ENCODE measurements at regions not wholly inside any gene's neighbourhood (a gene's known extent, or its start where the extent isn't known, plus 50 kb on each side); places are given as distances from the start of the nearest gene placed in this dataset.
"Not testable (repeated sequence)": the region's sequence is repeated elsewhere in the genome, so short reads cannot be mapped to it uniquely, and the experiment has no call there.

GRCh38 chr9:12290166-12290869 lies 402.9 kb upstream of the TYRP1 start:
- ATAC-seq (replicated peaks in 6 of 8), result peak in 2 of 8 experiments; percentile 34 to 43
- H3K4me1 ChIP-seq (replicated peaks in 1 of 2), result no peaks in the 10 kb centered on the region
- WGBS, 10 experiments, result 0% methylated on average over 2 of the region's 3 CpGs; no CpG with 5 or more reads in 9 of the 10 experiments
- H3K4me3 ChIP-seq, result no peak overlapping the region
- in situ Hi-C loops (cut with MboI; ENCODE audit: low pct_unique_long_range_greater_than_20kb in 2 of 9, low sequenced_read_pairs in 9 of 9, unreplicated experiment in 9 of 9), result no loop called here
- H3K27ac ChIP-seq, result no peak overlapping the region

- Histone ChIP-seq H3K4me1 (replicated peaks in 1 of 2) (no peaks in the 10 kb centered on the region), H3K27ac (no peak overlapping the region), H3K4me3 (no peak overlapping the region)
- in situ Hi-C loops (cut with MboI; ENCODE audit: low pct_unique_long_range_greater_than_20kb in 2 of 9, low sequenced_read_pairs in 9 of 9, unreplicated experiment in 9 of 9), result no loop called here
- no peak for ATAC-seq (replicated peaks in 6 of 8)
- WGBS, 10 experiments, result 0 to 100% (median 86%) methylated on average over 1 of the region's 1 CpG; no CpG with 5 or more reads in 1 of the 10 experiments
Measured at GRCh38 chr9:12305211-12305610, 388.0 kb upstream of the TYRP1 start.

- in situ Hi-C loops (cut with MboI; ENCODE audit: low pct_unique_long_range_greater_than_20kb in 2 of 9, low sequenced_read_pairs in 9 of 9, unreplicated experiment in 9 of 9), result no loop called here
- WGBS, 10 experiments, result 5 to 100% (median 68%) methylated on average over 1 to 4 of the region's 4 CpGs; no CpG with 5 or more reads in 1 of the 10 experiments
- H3K4me1 ChIP-seq (replicated peaks in 1 of 2), result peaks cover 6 to 12% of the 10 kb centered on the region in 2 donors
- H3K4me3 ChIP-seq, result no peak overlapping the region
- no peak overlapping the region for H3K27ac ChIP-seq
- no peak for ATAC-seq (replicated peaks in 6 of 8)
Measured at GRCh38 chr9:12314589-12314988, 378.6 kb upstream of the TYRP1 start.

GRCh38 chr9:12318732-12319685 lies 374.2 kb upstream of the TYRP1 start:
- Histone ChIP-seq H3K4me1 (replicated peaks in 1 of 2) (peaks cover 6 to 18% of the 10 kb centered on the region in 2 donors), H3K4me3 (no peak overlapping the region), H3K27ac (no peak overlapping the region)
- in situ Hi-C loops (cut with MboI; ENCODE audit: low pct_unique_long_range_greater_than_20kb in 2 of 9, low sequenced_read_pairs in 9 of 9, unreplicated experiment in 9 of 9), result no loop called here
- WGBS, 10 experiments, result 0 to 100% (median 58%) methylated on average over 1 to 4 of the region's 4 CpGs
- peak in 5 of 8 experiments; percentile 44 to 69 (median 64) for ATAC-seq (replicated peaks in 6 of 8)

- H3K4me1 ChIP-seq (replicated peaks in 1 of 2), result no peaks in the 10 kb centered on the region
- no peak overlapping the region for H3K4me3 ChIP-seq
- in situ Hi-C loops (cut with MboI; ENCODE audit: low pct_unique_long_range_greater_than_20kb in 2 of 9, low sequenced_read_pairs in 9 of 9, unreplicated experiment in 9 of 9), result no loop called here
- 25 to 93% (median 71%) methylated on average over 2 to 5 of the region's 5 CpGs; no CpG with 5 or more reads in 1 of the 10 experiments for WGBS, 10 experiments
- H3K27ac ChIP-seq, result no peak overlapping the region
- ATAC-seq (replicated peaks in 6 of 8), result no peak
Measured at GRCh38 chr9:12329623-12329985, 363.6 kb upstream of the TYRP1 start.

- WGBS, 10 experiments, result 0 to 100% (median 89%) methylated on average over 1 to 6 of the region's 26 CpGs; no CpG with 5 or more reads in 6 of the 10 experiments
- H3K27ac ChIP-seq; H3K4me3 ChIP-seq; ATAC-seq (replicated peaks in 6 of 8); H3K4me1 ChIP-seq (replicated peaks in 1 of 2); in situ Hi-C loops (cut with MboI; ENCODE audit: low pct_unique_long_range_greater_than_20kb in 2 of 9, low sequenced_read_pairs in 9 of 9, unreplicated experiment in 9 of 9): not testable (repeated sequence)
Measured at GRCh38 chr9:12333966-12334365, 359.2 kb upstream of the TYRP1 start.

GRCh38 chr9:12350775-12351174 lies 342.4 kb upstream of the TYRP1 start:
- Histone ChIP-seq H3K4me3 (no peak overlapping the region), H3K27ac (no peak overlapping the region), H3K4me1 (replicated peaks in 1 of 2) (peaks cover 3 to 22% of the 10 kb centered on the region in 2 donors)
- 0 to 100% (median 14%) methylated on average over 1 of the region's 1 CpG; no CpG with 5 or more reads in 5 of the 10 experiments for WGBS, 10 experiments
- ATAC-seq (replicated peaks in 6 of 8), result no peak
- in situ Hi-C loops (cut with MboI; ENCODE audit: low pct_unique_long_range_greater_than_20kb in 2 of 9, low sequenced_read_pairs in 9 of 9, unreplicated experiment in 9 of 9), result no loop called here

GRCh38 chr9:12351293-12352044 lies 341.7 kb upstream of the TYRP1 start:
- in situ Hi-C loops (cut with MboI; ENCODE audit: low pct_unique_long_range_greater_than_20kb in 2 of 9, low sequenced_read_pairs in 9 of 9, unreplicated experiment in 9 of 9), result no loop called here
- H3K4me3 ChIP-seq, result no peak overlapping the region
- ATAC-seq (replicated peaks in 6 of 8), result peak in 4 of 8 experiments; percentile 56 to 73 (median 62)
- no peak overlapping the region for H3K27ac ChIP-seq
- 0 to 80% (median 26%) methylated on average over 1 to 3 of the region's 3 CpGs for WGBS, 10 experiments
- H3K4me1 ChIP-seq (replicated peaks in 1 of 2), result peaks cover 3 to 22% of the 10 kb centered on the region in 2 donors

- in situ Hi-C loops (cut with MboI; ENCODE audit: low pct_unique_long_range_greater_than_20kb in 2 of 9, low sequenced_read_pairs in 9 of 9, unreplicated experiment in 9 of 9), result no loop called here
- no peak overlapping the region for H3K4me3 ChIP-seq
- ATAC-seq (replicated peaks in 6 of 8), result peak in 4 of 8 experiments; percentile 15 to 60 (median 46)
- peaks cover 3 to 22% of the 10 kb centered on the region in 2 donors for H3K4me1 ChIP-seq (replicated peaks in 1 of 2)
- H3K27ac ChIP-seq, result peak overlapping the region; percentile 41 to 62
Measured at GRCh38 chr9:12352045-12352315, 341.2 kb upstream of the TYRP1 start.

- Histone ChIP-seq H3K4me1 (replicated peaks in 1 of 2) (peaks cover 0 to 7% of the 10 kb centered on the region in 2 donors), H3K27ac (no peak overlapping the region), H3K4me3 (no peak overlapping the region)
- ATAC-seq (replicated peaks in 6 of 8), result no peak
- in situ Hi-C loops (cut with MboI; ENCODE audit: low pct_unique_long_range_greater_than_20kb in 2 of 9, low sequenced_read_pairs in 9 of 9, unreplicated experiment in 9 of 9), result no loop called here
- 0 to 88% (median 30%) methylated on average over 1 to 2 of the region's 2 CpGs; no CpG with 5 or more reads in 2 of the 10 experiments for WGBS, 10 experiments
Measured at GRCh38 chr9:12363439-12363838, 329.7 kb upstream of the TYRP1 start.

GRCh38 chr9:12368569-12368968 lies 324.6 kb upstream of the TYRP1 start:
- in situ Hi-C loops (cut with MboI; ENCODE audit: low pct_unique_long_range_greater_than_20kb in 2 of 9, low sequenced_read_pairs in 9 of 9, unreplicated experiment in 9 of 9), result no loop called here
- no peak for ATAC-seq (replicated peaks in 6 of 8)
- Histone ChIP-seq H3K4me3 (no peak overlapping the region), H3K27ac (no peak overlapping the region), H3K4me1 (replicated peaks in 1 of 2) (peaks cover 0 to 4% of the 10 kb centered on the region in 2 donors)
- 0 to 89% (median 8%) methylated on average over 1 to 2 of the region's 2 CpGs for WGBS, 10 experiments

GRCh38 chr9:12391839-12392509 lies 301.2 kb upstream of the TYRP1 start:
- no peak for ATAC-seq (replicated peaks in 6 of 8)
- Histone ChIP-seq H3K4me1 (replicated peaks in 1 of 2) (peaks cover 0 to 5% of the 10 kb centered on the region in 2 donors), H3K27ac (no peak overlapping the region), H3K4me3 (no peak overlapping the region)
- in situ Hi-C loops (cut with MboI; ENCODE audit: low pct_unique_long_range_greater_than_20kb in 2 of 9, low sequenced_read_pairs in 9 of 9, unreplicated experiment in 9 of 9), result no loop called here
- WGBS, 10 experiments, result 0 to 100% (median 50%) methylated on average over 1 to 2 of the region's 2 CpGs; no CpG with 5 or more reads in 1 of the 10 experiments
